HG03378 (cell line): ENCODE measurements at regions not wholly inside any gene's neighbourhood (a gene's known extent, or its start where the extent isn't known, plus 50 kb on each side); places are given as distances from the start of the nearest gene placed in this dataset.
"Not testable (repeated sequence)": the region's sequence is repeated elsewhere in the genome, so short reads cannot be mapped to it uniquely, and the experiment has no call there.

ENCODE experiments used
- ATAC-seq: cut with Tn5 transposase; IDR thresholded peaks from one replicate; pipeline ENCODE4 v1.9.1; 2021; ENCODE audit warnings: mild to moderate bottlenecking, moderate library complexity; ENCODE audit not compliant: unreplicated experiment

DNA sequence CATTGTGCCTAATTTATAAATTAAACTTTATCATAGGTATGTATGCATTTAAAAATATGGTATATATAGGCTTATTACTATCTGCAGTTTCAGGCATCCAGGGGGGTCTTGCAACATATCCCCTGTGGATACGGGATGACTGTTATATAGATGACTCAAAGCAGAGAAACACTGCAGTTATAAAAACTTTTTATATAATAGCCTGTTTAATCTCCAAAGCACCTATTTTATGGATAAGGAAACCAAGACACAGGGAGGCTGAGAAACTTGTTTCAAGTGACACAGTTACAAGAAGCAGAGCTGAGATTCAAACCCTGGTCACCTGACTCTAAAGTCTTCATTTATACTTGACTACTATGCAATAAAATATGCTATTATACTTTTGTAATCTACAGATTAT is 897.7 kb downstream of the KCNA4 start:
- ATAC-seq: no peak

DNA sequence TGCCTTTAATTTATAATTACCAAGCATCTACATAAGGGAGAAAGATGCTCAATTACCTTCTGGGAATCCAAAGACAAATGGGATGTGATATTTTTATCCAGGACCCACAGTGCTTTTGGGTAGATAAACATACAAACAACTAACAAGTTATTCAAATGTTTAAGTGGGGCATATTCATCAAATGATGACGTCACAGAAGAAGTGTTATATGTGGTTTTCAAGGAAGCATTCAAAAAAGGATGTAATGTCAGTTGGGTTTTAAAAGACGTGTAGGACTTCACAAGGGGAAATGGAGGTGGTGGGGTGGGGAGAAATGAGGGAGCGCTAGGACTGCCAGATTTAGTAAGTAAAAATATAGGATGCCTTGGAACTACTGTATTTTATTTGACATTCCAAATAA is 915.9 kb downstream of the KCNA4 start:
- ATAC-seq: no peak

DNA sequence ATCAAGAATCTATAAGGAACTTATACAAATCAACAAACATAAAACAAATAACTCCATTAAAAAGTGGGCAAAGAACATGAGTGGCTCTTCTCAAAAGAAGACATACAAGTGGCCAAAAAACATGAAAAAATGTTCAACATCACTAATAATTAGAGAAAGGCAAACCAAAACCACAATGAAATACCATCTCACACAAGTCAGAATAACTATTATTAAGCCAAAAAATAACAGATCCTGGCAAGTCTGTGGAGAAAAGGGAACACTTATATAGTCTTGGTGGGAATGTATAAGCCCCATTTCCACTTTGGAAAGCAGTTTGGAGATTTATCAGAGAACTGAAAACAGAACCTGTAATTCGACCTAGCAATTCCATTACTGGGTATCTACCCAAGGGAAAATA is 921.0 kb downstream of the KCNA4 start:
- no peak for ATAC-seq

DNA sequence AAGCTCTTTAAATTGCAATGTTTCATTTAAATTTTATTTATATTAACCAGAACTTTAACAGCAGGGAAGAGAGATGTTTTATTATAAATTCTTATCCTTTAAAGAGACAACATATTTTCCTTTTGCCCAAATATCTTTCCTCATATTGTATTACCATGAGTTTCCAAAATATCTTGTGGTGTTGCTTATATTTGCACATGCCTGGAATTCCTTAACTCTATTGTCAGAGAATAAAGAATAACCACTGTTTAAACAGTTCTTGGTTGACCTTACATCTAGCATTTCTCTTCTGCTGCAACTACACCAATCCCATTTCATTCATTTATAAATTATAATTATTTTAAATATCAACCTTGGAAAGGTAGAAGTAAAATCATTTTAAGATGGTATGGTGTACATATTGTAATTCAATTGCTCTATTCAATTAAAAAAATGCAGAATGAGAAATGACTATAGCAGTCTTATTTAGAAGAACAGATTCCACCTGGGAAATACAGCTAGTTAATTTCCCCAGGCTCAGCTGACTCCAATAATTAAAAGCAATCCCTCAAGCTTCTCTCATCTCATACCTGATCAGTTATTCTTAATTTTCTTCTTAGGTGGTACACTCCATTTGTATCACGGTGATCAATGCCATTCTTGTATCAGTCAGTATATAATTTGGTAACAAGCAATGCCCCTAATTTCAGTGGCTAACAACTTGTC is 923.3 kb downstream of the KCNA4 start:
- ATAC-seq: no peak

DNA sequence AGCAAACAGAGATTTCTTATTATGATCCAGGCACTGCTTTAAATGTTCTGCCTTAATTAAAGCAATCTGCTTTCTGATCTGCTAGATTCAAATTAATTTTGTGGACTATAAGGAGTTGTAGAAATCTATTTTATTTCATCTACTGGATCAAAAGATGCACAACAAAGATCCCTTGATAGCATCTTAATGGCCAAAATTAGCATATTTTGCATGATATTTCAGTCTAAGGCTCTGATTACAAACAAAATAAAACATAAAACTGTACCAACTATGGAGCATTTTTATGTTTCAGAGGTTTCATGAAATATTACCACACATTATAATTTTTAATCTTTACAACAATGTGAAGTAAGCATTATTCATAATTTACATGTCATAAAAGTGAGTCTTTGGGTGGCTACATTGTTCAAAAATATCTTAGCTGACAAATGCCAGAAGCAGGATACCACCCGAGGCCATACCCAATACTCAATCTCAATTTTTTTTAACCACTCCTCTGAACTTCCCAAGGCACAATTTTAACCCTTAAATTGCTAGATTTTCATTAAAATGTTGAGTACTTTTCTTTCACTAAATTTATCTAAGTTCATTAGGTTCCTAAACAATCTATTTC is 929.5 kb downstream of the KCNA4 start:
- no peak for ATAC-seq

DNA sequence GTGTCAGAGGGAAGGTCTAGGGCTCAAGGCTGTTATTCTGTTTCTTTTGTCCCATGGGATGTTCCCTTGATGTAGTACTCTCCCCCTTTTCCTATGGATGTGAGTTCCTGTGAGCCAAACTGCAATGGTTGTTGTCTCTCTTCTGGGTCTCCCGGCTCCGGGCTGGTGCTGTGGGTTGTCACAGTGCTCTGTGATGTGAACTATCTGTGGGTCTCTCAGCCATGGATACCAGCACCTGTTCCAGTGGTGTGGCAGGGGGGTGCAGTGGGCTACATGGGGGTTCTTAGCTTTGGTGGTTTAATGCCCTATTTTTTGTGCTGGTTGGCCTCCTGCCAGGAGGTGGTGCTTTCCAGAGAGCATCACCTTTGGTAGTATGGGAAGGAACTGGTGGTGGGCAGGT is 941.1 kb downstream of the KCNA4 start:
- ATAC-seq: no peak

DNA sequence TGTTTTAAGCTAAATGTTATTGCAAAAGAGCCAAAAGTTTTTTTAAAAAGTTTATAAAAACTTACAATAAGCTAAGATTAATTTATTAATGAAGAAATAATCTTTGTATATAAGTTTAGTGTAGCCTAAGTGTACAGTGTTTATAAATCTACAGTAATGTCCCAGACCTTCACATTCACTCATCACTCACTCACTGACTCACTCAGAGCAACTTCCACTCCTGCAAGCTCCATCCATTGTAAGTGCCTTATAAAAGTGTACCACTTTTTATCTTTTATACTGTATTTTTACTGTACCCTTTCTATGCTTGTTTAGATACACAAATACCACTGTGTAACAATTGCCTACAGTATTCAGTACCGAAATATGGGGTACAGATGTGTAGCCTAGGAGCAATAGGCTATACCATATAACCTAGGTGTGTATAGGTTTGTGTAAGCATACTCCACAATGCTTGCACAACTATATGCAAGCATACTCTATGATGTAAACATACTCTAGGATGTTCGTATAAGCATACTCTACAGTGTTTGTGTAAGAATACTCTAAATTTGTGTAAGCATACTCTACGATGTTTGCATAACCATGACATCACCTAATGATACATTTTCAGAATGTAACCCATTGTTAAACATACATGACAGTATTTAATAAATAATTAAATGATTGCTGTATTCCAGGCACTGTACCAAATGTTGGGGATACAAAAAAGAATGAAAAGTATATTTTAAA is 953.0 kb downstream of the KCNA4 start:
- ATAC-seq: no peak

DNA sequence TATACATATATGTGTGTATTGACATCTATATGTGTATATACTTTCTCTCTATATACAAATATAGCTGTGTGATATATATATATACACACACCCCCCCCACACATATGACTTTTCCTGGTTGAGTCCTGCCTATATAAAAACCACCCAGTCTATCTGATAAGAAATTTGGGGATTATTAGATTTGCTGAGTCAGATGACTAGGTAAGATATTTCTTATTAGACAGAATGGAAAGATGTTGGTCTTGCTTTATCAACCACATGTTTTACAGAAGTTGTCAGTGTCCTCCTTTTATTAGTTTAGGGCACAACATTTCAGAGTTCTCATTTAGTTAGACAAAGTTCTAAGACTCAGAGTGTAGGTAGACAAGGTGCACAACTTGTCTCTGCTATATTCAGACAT is 953.3 kb downstream of the METTL15 start:
- ATAC-seq: no peak

DNA sequence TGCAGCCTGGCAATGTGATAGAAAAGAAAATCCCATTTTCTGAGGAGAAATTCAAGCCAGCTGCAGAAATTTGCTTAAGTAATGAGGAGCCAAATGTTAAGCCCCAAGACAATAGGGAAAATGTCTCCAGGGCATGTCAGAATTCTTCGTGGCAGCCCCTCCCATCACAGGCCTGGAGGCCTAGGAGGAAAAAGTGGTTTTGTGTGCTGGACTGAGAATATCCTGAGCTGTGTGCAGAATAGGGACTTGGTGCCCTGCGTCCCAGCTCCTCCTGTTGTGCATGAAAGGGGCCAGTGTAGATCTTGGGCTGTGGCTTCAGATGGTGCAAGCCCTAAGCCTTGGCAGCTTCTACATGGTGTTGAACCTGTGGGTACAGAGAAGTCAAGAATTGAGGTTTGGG is 948.3 kb downstream of the METTL15 start:
- not testable (repeated sequence) for ATAC-seq

DNA sequence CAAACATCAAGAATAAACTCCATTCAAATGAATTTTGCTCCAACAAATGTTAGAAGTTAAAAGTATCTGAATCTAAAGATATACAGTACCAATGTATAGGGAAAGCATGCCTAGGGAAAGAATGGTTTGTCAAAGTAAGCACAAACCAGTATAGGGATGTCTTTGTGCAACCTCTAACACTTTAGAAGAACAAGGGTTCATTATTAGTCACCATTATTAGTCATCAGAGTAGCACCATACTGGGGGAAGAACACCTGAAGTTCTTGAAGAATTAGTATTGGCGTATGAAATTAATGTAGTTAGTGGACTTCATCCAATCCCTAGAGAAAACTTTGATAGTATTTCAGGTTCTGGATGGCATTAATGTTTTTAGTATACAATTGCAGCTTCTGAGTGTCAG is 943.7 kb downstream of the METTL15 start:
- ATAC-seq: no peak

DNA sequence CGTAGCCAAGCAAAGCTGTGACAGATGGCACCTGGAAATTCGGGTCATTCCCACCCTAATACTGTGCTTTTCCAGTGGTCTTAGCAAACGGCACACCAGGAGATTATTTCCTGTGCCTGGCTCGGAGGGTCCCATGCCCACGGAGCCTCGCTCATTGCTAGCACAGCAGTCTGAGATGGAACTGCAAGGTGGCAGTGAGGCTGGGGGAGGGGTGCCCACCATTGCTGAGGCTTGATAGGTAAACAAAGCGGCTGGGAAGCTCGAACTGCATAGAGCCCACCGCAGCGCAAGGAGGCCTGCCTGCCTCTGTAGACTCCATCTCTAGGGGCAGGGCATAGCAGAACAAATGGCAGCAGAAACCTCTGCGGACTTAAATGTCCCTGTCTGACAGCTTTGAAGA is 942.8 kb downstream of the METTL15 start:
- ATAC-seq: not testable (repeated sequence)

DNA sequence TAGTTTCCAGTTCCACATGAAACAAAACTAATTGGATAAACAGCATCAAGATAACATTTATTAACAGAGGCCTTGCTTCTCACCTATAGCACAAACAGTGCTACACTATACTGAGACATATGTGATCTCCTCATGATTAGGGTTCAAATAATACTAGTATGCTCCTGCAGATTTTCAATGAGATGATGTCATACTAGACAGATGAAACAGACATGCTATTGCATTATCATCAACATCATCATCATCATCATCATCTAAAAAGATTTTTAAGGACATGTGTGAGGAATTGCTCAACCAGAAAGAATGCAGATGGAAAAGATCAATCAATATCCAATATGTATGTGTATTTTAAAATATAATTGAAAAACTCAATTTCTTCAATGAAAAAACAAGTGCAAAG is 932.3 kb downstream of the METTL15 start:
- no peak for ATAC-seq

DNA sequence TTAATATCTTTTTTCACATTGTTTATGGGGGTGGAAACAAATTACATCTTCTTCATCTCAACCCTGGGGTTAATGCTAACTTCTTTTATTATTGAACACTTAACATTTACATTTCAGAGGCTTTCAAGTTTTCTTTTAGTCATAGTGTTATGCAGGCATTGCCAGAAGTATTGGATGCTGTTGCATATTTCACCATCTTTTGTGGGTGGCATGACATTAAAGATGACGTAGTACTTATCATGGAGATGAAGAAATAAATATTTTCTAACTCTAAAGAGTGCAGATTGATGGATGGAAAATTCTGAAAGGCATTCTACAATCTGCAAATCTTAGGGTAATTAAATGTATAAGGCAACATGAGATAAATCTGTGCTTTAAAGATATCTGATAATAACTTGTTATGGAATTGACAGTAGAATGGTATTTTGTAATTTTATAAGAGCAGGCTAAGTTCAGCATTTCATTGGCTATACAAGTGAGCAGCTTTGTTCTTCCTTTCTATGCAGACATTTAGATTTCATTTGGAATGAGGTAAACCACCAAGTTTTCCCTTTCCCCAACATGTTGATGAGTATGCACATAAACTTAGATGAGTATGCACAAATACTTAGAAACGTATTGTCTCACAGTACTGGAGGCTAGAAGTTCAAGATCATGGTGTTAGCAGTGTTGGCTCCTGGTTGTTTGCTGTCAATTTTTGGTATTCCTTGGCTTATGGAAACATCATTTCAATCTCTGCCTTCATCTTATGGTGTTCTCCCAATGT is 924.4 kb downstream of the METTL15 start:
- no peak for ATAC-seq

DNA sequence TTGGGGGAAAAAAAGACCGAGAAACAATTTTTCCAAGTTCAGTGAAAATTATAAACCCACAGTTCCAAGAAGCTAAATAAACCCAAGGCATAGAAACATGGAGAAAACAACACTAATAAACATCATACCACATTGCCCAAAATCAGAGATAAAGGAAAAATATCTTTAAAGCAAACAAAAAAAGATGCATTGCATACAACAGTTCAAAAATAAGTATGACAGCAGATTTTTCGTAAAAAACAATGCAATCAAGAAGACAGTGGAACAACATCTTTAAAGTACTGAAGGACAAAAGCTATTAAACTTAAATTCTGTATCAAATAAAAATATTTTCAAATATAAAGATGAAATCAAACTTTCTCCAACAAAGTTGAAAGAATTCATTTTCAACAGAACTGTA is 921.3 kb downstream of the METTL15 start:
- ATAC-seq: no peak

DNA sequence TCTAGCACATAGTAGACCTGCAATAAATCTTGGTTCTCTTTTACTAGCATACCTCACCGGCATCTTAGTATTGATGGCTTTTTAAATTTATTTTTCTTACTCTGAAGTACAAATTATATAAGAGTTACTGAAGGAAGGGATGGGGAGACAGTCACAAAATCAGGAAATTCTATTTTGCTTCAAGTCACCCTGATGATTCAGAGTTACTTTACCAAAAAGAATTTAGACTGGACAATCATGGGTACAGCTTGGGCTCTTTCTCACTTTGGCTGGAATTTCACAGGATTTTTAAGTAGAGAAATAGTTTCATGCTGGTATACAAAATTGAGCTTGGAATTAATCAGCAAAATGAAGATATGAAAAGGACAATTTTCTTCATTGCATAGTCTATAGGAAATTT is 919.2 kb downstream of the METTL15 start:
- no peak for ATAC-seq

DNA sequence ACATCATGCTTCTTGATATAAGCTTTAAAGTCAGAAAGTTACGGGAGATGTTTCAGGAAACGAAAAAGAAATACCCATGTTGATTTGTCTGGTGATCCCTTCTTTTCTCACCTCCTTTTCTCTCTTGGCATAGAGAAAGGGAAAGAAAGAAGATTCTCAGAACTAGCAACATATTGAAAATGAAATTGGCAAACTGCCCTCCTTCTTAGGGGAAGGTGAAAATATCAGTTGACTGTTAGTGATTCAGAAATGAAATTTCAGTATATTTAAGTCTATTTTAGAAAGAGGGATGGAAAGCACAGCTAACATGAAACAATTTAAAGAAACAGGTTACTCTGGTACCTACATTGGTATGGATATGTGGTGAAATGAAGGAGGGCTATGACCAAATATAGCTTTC is 918.1 kb downstream of the METTL15 start:
- no peak for ATAC-seq

DNA sequence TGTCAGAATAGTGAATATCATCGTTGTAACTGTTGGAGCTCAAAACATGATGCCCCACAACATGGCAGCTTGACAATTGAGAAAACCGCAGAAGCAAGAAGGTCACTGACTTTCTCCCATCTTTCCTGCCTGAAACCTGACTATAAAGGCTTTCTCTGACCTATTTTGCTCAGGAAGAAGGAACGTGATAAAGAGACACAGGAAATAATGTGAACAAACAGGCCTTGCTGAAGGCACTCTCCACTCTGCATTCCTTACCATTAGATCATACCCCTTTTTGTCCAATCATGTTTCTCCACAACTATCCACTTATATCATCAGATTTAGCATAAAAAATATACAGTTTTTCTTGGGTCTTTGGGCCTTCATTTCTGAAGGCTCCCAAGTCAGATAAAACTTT is 916.8 kb downstream of the METTL15 start:
- no peak for ATAC-seq

DNA sequence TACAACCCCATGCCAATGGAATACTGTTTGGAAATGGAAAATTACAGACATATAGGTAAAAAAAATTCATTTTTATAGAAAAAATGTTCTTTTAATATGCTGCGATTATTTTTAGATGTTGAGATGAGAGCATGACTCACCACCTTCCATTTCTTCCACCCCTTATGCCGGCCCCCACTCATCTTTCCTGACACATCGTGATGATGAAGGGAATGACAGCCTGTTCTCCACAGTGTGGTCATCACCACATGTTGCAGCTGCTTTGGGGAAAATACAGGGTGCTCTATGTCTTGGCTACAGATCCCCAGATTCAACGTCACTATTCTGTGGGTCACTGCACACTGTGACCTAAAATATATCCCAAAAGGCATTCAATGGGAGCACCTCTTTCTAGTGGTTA is 916.2 kb downstream of the METTL15 start:
- ATAC-seq: no peak

DNA sequence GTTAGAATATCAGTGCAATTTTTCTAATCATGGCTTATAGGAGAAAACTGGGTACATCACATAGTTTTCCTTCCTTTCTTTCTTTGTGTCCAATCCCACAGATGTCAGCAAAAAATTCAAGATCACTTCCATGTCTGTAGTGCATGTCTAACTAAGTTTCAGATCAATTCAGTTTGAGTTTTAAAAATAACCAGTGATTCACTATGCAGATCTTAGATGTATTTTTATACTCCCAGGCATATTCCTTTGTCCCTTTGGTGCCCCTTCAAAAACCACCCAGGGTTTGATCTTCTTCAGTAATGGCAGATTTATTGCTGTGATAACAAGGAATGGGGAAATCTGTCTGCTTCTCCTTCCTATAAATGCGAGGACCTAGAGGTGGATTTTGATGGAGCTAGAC is 915.6 kb downstream of the METTL15 start:
- ATAC-seq: no peak

DNA sequence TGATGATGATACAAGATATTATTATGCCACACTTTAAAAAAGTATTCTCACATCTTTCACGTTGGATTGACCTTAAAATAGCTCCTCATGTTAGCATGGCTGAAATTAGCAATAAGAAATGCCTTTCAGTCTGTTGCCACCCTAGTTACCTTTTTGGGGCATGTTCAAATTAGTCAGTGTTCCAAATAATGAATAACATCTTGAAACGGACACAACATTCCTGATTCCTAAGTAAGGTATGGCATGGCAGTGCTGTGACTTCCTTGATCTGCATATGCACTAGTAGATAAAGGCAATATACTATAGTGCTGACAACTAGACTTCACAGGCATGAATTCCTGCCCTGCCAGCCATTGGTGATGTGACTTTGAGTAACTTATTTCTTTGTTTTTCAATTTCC is 914.5 kb downstream of the METTL15 start:
- ATAC-seq: no peak

DNA sequence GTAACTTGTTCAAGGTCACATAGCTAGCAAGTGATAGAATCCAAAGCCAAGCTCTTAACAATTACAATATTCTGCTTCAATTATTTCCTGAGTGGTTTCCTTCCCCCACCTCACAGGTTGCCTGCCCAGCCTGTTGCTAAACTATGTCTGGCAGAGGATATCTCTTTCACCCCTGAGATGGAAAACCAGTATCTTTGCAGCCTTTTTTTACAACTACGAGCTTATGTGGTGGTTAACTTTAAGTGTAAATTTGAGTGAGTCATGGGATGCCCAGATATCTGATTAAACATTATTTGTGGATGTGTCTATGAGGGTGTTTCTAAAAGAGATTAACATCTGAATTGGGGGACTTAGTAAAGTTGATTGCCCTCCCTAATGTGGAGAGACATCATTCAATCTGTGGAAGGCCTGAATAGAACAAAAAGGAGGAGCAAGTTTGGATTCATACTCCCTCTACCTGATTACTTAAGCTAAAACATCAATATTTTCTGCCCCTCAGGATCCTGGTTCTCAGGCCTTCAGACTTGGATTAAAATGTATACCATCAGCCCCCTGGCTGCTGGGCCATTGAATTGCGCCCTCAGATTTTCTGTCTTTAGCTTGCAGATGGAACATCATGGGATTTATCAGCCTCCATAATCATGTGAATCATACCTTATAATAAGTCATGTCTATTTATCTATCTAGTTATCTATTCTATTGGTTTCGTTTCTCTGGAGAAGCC is 911.9 kb downstream of the METTL15 start:
- no peak for ATAC-seq
